ACC112 (cell line): ENCODE measurements at regions not wholly inside any gene's neighbourhood (a gene's known extent, or its start where the extent isn't known, plus 50 kb on each side); places are given as distances from the start of the nearest gene placed in this dataset.

ENCODE experiments used
- H2AFZ ChIP-seq: fragments of 200-600 bp; sonication (generic); one replicate; pipeline ENCODE4 v1.6.0; 2017; ENCODE audit warnings: antibody characterized with exemption, low read length; ENCODE audit not compliant: unreplicated experiment
- H3K27ac ChIP-seq: fragments of 200-600 bp; sonication (generic); 2 replicates; pipeline ENCODE4 v1.5.1; 2014; ENCODE audit warnings: low read depth, mild to moderate bottlenecking, antibody characterized with exemption, low read length, moderate library complexity
- H3K27me3 ChIP-seq: fragments of 200-600 bp; sonication (generic); 2 replicates; pipeline ENCODE4 v1.6.1; 2014; ENCODE audit warnings: mild to moderate bottlenecking, antibody characterized with exemption, low read length, moderate library complexity, mixed read lengths; ENCODE audit not compliant: insufficient read depth
- H3K36me3 ChIP-seq: fragments of 200-600 bp; sonication (generic); 2 replicates; pipeline ENCODE4 v1.6.1; 2016; ENCODE audit warnings: mild to moderate bottlenecking, antibody characterized with exemption, low read length, moderate library complexity, mixed read lengths; ENCODE audit not compliant: insufficient read depth
- H3K4me1 ChIP-seq: fragments of 200-600 bp; sonication (generic); one replicate; pipeline ENCODE4 v1.6.1; 2016; ENCODE audit warnings: low read length, mixed read lengths; ENCODE audit not compliant: insufficient read depth, unreplicated experiment, control insufficient read depth
- H3K4me3 ChIP-seq: fragments of 200-600 bp; sonication (generic); 2 replicates; pipeline ENCODE4 v1.5.1; 2014; ENCODE audit warnings: mild to moderate bottlenecking, low read depth, low read length
- H3K79me2 ChIP-seq: fragments of 200-600 bp; sonication (generic); one replicate; pipeline ENCODE4 v1.6.0; 2016; ENCODE audit warnings: low read length; ENCODE audit not compliant: control insufficient read depth, unreplicated experiment, insufficient read depth

DNA sequence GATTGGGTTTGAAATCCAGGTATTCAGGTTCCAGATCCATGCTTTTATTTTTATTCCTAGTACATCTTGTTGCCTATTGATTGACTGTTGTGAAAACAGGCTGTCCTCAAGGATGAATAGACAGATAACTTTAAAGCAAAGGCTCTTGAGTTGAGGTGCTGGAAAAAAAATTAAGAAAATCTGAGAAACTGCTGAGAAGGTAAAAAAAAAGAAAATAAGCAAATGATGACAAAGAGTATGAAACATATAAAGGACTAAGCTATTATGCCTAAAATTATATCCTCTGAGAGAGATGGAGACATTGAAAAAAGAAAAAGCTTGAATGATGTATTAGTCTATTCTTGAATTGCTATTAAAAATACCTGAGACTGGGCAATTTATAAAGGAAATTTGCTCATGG, 392.3 kb upstream of the RGS17 start:
- H3K36me3 ChIP-seq = no peaks in the 10 kb centered on the region
- no peak overlapping the region for H2AFZ ChIP-seq
- no peak overlapping the region for H3K4me3 ChIP-seq
- no peaks in the 10 kb centered on the region for H3K79me2 ChIP-seq
- no peaks in the 10 kb centered on the region for H3K4me1 ChIP-seq
- no peak overlapping the region for H3K27ac ChIP-seq
- H3K27me3 ChIP-seq = peaks cover 3% of the 10 kb centered on the region; the same call in 1 of the 2 replicates

DNA sequence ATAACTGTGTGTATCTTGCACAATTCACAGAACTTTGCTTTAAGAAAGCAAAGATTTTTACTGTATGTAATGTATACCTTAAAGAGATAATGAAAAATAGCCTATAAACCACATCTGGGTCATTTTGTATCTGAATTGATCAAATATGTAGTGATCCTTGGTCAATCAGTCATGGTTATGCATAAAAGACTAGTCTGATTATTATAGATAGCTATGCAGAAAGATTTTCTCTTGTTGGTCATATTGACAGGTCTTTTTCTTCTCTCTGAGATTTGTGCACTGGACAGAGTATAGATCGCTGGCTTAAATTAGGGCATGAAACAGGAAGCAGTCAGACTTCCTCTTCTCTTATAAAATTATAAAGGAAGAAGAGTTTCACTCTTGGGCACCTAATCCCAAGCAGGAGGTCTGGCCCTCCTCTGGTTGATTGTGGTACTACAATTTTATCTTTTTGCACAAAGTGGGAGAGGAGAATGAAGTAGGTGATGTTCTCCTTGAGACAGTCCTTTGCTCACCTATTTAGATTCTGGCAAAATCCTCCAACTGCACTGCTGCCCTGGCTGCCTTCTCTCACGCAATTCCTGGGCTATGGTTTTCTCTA, 380.9 kb upstream of the RGS17 start:
- Histone ChIP-seq H2AFZ (peak overlapping the region; percentile 20), H3K27me3 (no peaks in the 10 kb centered on the region), H3K79me2 (no peaks in the 10 kb centered on the region), H3K27ac (no peak overlapping the region), H3K4me3 (no peak overlapping the region), H3K4me1 (no peaks in the 10 kb centered on the region), H3K36me3 (no peaks in the 10 kb centered on the region)

GRCh38 chr6:153503810-153504209, 372.7 kb upstream of the RGS17 start:
- Histone ChIP-seq H2AFZ (no peak overlapping the region), H3K27ac (no peak overlapping the region), H3K27me3 (no peaks in the 10 kb centered on the region), H3K79me2 (no peaks in the 10 kb centered on the region), H3K4me1 (no peaks in the 10 kb centered on the region), H3K4me3 (no peak overlapping the region), H3K36me3 (no peaks in the 10 kb centered on the region)

DNA sequence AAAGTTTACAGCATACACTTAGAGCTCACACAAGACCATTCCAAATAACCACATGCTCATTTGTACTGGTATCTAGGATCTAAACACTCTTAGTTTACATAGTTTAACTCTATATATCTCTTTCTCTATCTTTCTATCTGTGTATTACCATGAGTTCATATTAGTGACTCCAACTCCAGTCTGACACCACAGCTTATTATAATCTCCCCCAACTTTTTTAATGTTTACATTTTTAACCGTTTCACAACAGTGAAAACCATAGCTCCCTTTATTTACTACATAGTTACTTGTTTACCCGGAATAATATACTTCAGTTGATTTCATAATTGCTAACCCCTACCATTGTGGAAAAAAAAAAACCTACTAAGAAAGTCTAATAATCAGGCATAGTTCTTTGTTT, 362.4 kb upstream of the RGS17 start:
- no peaks in the 10 kb centered on the region for H3K79me2 ChIP-seq
- H3K4me3 ChIP-seq = no peak overlapping the region
- H3K27me3 ChIP-seq = no peaks in the 10 kb centered on the region
- no peak overlapping the region for H2AFZ ChIP-seq
- H3K27ac ChIP-seq = no peak overlapping the region
- no peaks in the 10 kb centered on the region for H3K4me1 ChIP-seq
- H3K36me3 ChIP-seq = no peaks in the 10 kb centered on the region

GRCh38 chr6:153489479-153489878, 358.4 kb upstream of the RGS17 start:
- no peaks in the 10 kb centered on the region for H3K79me2 ChIP-seq
- H3K27ac ChIP-seq = no peak overlapping the region
- H3K36me3 ChIP-seq = no peaks in the 10 kb centered on the region
- no peaks in the 10 kb centered on the region for H3K4me1 ChIP-seq
- H2AFZ ChIP-seq = peak overlapping the region; percentile 83
- no peaks in the 10 kb centered on the region for H3K27me3 ChIP-seq
- 0 out of 2 replicates have a peak overlapping the region, but pooled peaks have one; percentile 39 for H3K4me3 ChIP-seq

- Histone ChIP-seq H3K27me3 (no peaks in the 10 kb centered on the region), H3K27ac (no peak overlapping the region), H3K4me1 (no peaks in the 10 kb centered on the region), H2AFZ (no peak overlapping the region), H3K36me3 (no peaks in the 10 kb centered on the region), H3K4me3 (no peak overlapping the region), H3K79me2 (no peaks in the 10 kb centered on the region)
Observed at GRCh38 chr6:153488267-153488666, 357.2 kb upstream of the RGS17 start.

DNA sequence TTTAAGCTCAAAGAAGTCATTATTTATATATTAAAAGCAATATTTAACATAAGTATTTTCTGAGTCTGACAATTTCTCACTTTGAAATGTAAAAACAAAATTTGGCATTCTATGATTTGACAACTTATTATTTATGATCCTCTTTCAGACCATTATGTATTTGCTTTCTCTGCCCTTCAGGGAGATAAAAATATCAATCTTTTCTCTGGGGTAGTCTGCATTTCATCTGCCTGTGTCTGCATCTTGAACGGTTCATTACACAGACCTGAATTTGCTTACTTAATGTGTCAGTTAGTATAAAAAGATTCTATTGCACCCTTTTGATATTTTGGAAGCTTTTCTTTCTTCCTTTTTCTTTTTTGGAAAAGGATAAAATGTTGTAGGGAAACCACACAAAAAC, 354.0 kb upstream of the RGS17 start:
- Histone ChIP-seq H2AFZ (no peak overlapping the region), H3K79me2 (no peaks in the 10 kb centered on the region), H3K4me3 (no peak overlapping the region), H3K4me1 (no peaks in the 10 kb centered on the region), H3K27me3 (no peaks in the 10 kb centered on the region), H3K36me3 (no peaks in the 10 kb centered on the region), H3K27ac (no peak overlapping the region)

DNA sequence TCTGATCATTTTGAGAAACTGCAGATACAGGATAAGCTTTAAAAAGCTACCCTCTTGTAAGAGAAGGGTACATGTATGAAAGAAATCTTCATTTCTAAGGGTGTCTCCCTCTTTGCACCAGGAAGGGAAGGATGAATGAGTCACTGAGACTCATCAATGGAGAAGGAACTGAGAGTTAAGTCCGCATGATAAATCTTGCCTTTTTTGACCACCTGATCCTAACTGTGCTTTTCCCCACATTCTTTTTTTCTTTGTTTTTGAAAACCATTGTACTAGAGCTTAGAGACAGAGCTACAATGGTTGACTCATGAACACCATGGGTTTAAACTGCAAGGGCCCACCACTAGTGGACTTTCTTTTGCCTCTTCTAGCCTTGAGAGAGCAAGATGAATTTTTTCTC, 353.0 kb upstream of the RGS17 start:
- H3K27me3 ChIP-seq = no peaks in the 10 kb centered on the region
- H3K4me3 ChIP-seq = no peak overlapping the region
- no peaks in the 10 kb centered on the region for H3K4me1 ChIP-seq
- H3K27ac ChIP-seq = no peak overlapping the region
- no peak overlapping the region for H2AFZ ChIP-seq
- H3K79me2 ChIP-seq = no peaks in the 10 kb centered on the region
- H3K36me3 ChIP-seq = no peaks in the 10 kb centered on the region

DNA sequence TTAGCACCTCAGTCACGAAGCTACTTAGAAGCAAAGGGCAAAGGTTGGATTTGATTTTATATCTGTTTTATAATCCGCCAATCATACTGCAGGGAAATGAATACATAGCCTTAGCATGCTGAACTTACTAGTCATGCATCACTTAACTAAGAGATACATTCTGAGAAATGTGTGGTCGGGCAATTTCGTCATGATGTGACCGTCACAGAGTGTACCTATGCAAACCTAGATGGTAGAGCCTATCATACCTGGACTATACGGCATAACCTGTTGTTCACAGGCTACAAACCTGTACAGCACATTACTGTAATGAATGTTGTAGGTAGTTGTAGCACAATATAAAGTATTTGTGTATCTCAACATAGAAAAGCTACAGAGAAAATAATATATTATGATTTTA, 345.2 kb upstream of the RGS17 start:
- Histone ChIP-seq H2AFZ (no peak overlapping the region), H3K27me3 (no peaks in the 10 kb centered on the region), H3K36me3 (no peaks in the 10 kb centered on the region), H3K4me1 (no peaks in the 10 kb centered on the region), H3K4me3 (no peak overlapping the region), H3K27ac (no peak overlapping the region), H3K79me2 (no peaks in the 10 kb centered on the region)

- H3K36me3 ChIP-seq = no peaks in the 10 kb centered on the region
- no peaks in the 10 kb centered on the region for H3K4me1 ChIP-seq
- no peak overlapping the region for H3K4me3 ChIP-seq
- H3K27ac ChIP-seq = no peak overlapping the region
- no peaks in the 10 kb centered on the region for H3K27me3 ChIP-seq
- no peaks in the 10 kb centered on the region for H3K79me2 ChIP-seq
- H2AFZ ChIP-seq = no peak overlapping the region
Observed at GRCh38 chr6:153465050-153465449, 334.0 kb upstream of the RGS17 start.

DNA sequence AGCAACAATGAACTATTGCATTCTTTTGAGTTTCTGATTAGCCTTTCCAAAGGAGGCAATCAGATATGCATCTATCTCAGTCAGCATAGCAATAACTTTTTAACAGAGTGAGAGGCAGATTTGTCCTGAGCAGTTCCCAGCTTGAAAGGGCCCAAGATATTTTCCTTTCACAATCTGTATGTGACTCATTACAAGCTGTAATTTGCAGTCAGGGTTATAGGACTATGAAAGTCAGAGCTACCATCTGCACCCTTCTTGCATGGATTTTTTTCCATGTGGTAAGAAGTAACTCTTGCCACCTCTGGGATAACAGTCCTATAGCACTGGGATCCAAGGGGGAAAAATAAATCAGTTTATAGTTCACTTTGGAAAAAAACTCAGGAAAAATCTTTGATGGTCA, 318.2 kb upstream of the RGS17 start:
- Histone ChIP-seq H3K36me3 (no peaks in the 10 kb centered on the region), H3K4me1 (no peaks in the 10 kb centered on the region), H2AFZ (no peak overlapping the region), H3K27me3 (no peaks in the 10 kb centered on the region), H3K27ac (no peak overlapping the region), H3K79me2 (no peaks in the 10 kb centered on the region), H3K4me3 (no peak overlapping the region)
